ENCODE measurements at regions not wholly inside any gene's neighbourhood (a gene's known extent, or its start where the extent isn't known, plus 50 kb on each side); places are given as distances from the start of the nearest gene placed in this dataset.

DNA sequence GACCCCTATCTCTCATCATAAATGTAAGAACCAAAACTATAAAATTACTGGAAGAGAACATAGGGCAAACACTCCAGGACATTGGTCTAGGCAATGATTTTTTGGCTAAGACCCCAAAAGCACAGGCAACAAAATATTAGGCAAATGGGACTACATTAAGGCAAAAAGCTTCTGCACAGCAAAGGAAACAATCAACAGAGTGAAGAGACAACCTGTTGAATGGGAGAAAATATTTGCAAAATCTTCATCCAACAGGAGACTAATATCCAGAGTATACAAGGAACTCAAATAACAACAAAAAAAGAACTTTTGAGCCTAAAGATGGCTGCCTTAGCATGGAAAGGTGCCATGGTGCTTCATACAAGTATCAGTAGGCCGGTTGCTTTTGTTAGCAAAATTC lies 111.1 kb upstream of the FMR1 start:
- no peaks in the 10 kb centered on the region for H3K79me2 ChIP-seq (ENCODE audit: insufficient read depth, low read length)
- no peaks in the 10 kb centered on the region for H3K27me3 Mint-ChIP-seq (ENCODE audit: low read depth in 3 of 3)
- H2AFZ ChIP-seq (ENCODE audit: insufficient read depth, low read depth, low read length, poor library complexity, severe bottlenecking) = no peak overlapping the region
- H3K4me1 ChIP-seq (ENCODE audit: control insufficient read depth in 1 of 2, insufficient read depth in 2 of 2, low read length in 2 of 2) = no peaks in the 10 kb centered on the region
- H3K27me3 ChIP-seq (ENCODE audit: control insufficient read depth in 2 of 2, insufficient read depth in 2 of 2, low read length in 2 of 2) = no peaks in the 10 kb centered on the region
- H3K4me2 ChIP-seq (replicated peaks; ENCODE audit: extremely low read depth, low read length, poor library complexity, severe bottlenecking) = no peak overlapping the region
- H3K27ac ChIP-seq (ENCODE audit: low read depth in 1 of 2, low read length in 2 of 2) = no peak overlapping the region
- H3K27ac Mint-ChIP-seq = no peak overlapping the region
- peaks cover 13% of the 10 kb centered on the region for H3K4me1 Mint-ChIP-seq
- H3K4me3 ChIP-seq (replicated peaks in 1 of 3; ENCODE audit: low read depth in 2 of 3, low read length in 3 of 3) = no peak overlapping the region
- H3K4me3 Mint-ChIP-seq = no peak overlapping the region
- no peaks in the 10 kb centered on the region for H4K20me1 ChIP-seq (ENCODE audit: insufficient read depth, low read length)
- no peak for DNase-seq
- peaks cover 0 to 5% (median 1%) of the 10 kb centered on the region in 7 donors for H3K9me3 Mint-ChIP-seq
- no peaks in the 10 kb centered on the region for H3K36me3 Mint-ChIP-seq
- intact Hi-C loops (cut with micrococcal nuclease) = no loop called here
- H3K9me3 ChIP-seq (replicated peaks in 1 of 2; ENCODE audit: control insufficient read depth in 1 of 2, insufficient read depth in 1 of 2, low read length in 2 of 2) = no peaks in the 10 kb centered on the region
- no peak overlapping the region for H3K9ac ChIP-seq (ENCODE audit: insufficient read depth, low read length, poor library complexity, severe bottlenecking)
- WGBS (ENCODE audit: insufficient coverage) = no CpG with 5 or more reads among the region's 1 CpG
- no peaks in the 10 kb centered on the region for H3K36me3 ChIP-seq (replicated peaks in 1 of 2; ENCODE audit: control insufficient read depth in 1 of 2, insufficient read depth in 2 of 2, low read length in 2 of 2)
- no peak for TF ChIP-seq CTCF (IDR thresholded peaks at IDR 0.05)

- H3K36me3 ChIP-seq (replicated peaks in 1 of 2; ENCODE audit: control insufficient read depth in 1 of 2, insufficient read depth in 2 of 2, low read length in 2 of 2) = no peaks in the 10 kb centered on the region
- no peak overlapping the region for H3K4me2 ChIP-seq (replicated peaks; ENCODE audit: extremely low read depth, low read length, poor library complexity, severe bottlenecking)
- no peak overlapping the region for H3K4me3 ChIP-seq (replicated peaks in 1 of 3; ENCODE audit: low read depth in 2 of 3, low read length in 3 of 3)
- intact Hi-C loops (cut with micrococcal nuclease) = no loop called here
- Mint-ChIP-seq H3K36me3 (no peaks in the 10 kb centered on the region), H3K4me1 (peaks cover 11% of the 10 kb centered on the region), H3K4me3 (peak overlapping the region in 1 of 2 donors; percentile 36), H3K27me3 (ENCODE audit: low read depth in 3 of 3) (no peaks in the 10 kb centered on the region), H3K9me3 (peaks cover 0 to 3% (median 0%) of the 10 kb centered on the region in 7 donors), H3K27ac (no peak overlapping the region)
- TF ChIP-seq CTCF (IDR thresholded peaks at IDR 0.05) = peak; percentile 27
- no peak overlapping the region for H3K27ac ChIP-seq (ENCODE audit: low read depth in 1 of 2, low read length in 2 of 2)
- no peak overlapping the region for H3K9ac ChIP-seq (ENCODE audit: insufficient read depth, low read length, poor library complexity, severe bottlenecking)
- H3K27me3 ChIP-seq (ENCODE audit: control insufficient read depth in 2 of 2, insufficient read depth in 2 of 2, low read length in 2 of 2) = peaks cover 0 to 2% of the 10 kb centered on the region in 2 donors
- H2AFZ ChIP-seq (ENCODE audit: insufficient read depth, low read depth, low read length, poor library complexity, severe bottlenecking) = no peak overlapping the region
- no peaks in the 10 kb centered on the region for H3K9me3 ChIP-seq (replicated peaks in 1 of 2; ENCODE audit: control insufficient read depth in 1 of 2, insufficient read depth in 1 of 2, low read length in 2 of 2)
- no peak for DNase-seq
- H3K4me1 ChIP-seq (ENCODE audit: control insufficient read depth in 1 of 2, insufficient read depth in 2 of 2, low read length in 2 of 2) = no peaks in the 10 kb centered on the region
- H3K79me2 ChIP-seq (ENCODE audit: insufficient read depth, low read length) = no peaks in the 10 kb centered on the region
- WGBS (ENCODE audit: insufficient coverage) = 0% methylated on average over 1 of the region's 2 CpGs
- H4K20me1 ChIP-seq (ENCODE audit: insufficient read depth, low read length) = no peaks in the 10 kb centered on the region
These were observed 107.8 kb upstream of the FMR1 start for GRCh38 chrX:147803948-147804347.

All from CD14-positive monocyte (primary cell).